Heart left ventricle (tissue), 16 donors: ENCODE measurements at regions not wholly inside any gene's neighbourhood (a gene's known extent, or its start where the extent isn't known, plus 50 kb on each side); places are given as distances from the start of the nearest gene placed in this dataset.

Source experiments
- ATAC-seq, 4 donors: fragments of 200-7000 bp; cut with Tn5 transposase; one replicate each; pipeline ENCODE4 v1.9.1; 2020 to 2022; ENCODE audit warnings: moderate library complexity in 4 of 4, mild to moderate bottlenecking in 3 of 4, moderate number of reproducible peaks in 1 of 4
- DNase-seq, 5 donors: peaks; one replicate each; pipeline ENCODE4 v3.0.0-alpha.2; 2020
- H3K27ac ChIP-seq, 12 donors: fragments of 200-600 bp; sonication (generic) in 4 of 12; one replicate each; pipeline versions ENCODE4 v1.5.0 to v1.8.0; 2016 to 2022; ENCODE audit warnings: mild to moderate bottlenecking in 2 of 12
- H3K27me3 ChIP-seq, 9 donors: fragments of 200-600 bp; sonication (generic) in 2 of 9; one replicate each; pipeline versions ENCODE4 v1.5.1 to v1.8.0; 2016 to 2022; ENCODE audit warnings: mild to moderate bottlenecking in 3 of 9
- H3K36me3 ChIP-seq, 9 donors: fragments of 200-600 bp; sonication (generic) in 2 of 9; one replicate each; pipeline versions ENCODE4 v1.5.0 to v1.8.0; 2018 to 2022; ENCODE audit warnings: mild to moderate bottlenecking in 2 of 9
- H3K4me1 ChIP-seq, 12 donors: fragments of 200-600 bp; sonication (generic) in 4 of 12; one replicate each; pipeline versions ENCODE4 v1.5.0 to v1.8.0; 2016 to 2022; ENCODE audit warnings: mild to moderate bottlenecking in 3 of 12
- H3K4me3 ChIP-seq, 12 donors: fragments of 200-600 bp; sonication (generic) in 4 of 12; one replicate each; pipeline versions ENCODE4 v1.5.0 to v1.8.0; 2017 to 2022; ENCODE audit warnings: mild to moderate bottlenecking in 9 of 12, moderate library complexity in 4 of 12
- H3K9me3 ChIP-seq, 12 donors: fragments of 200-600 bp; sonication (generic) in 4 of 12; one replicate each; pipeline versions ENCODE4 v1.5.0 to v1.8.0; 2016 to 2022; ENCODE audit warnings: mild to moderate bottlenecking in 1 of 12
- POLR2A ChIP-seq, 2 donors: fragments of 450-650 bp; IDR thresholded peaks; one replicate each; pipeline ENCODE4 v1.6.1; 2017; ENCODE audit warnings: antibody characterized with exemption in 2 of 2, mild to moderate bottlenecking in 2 of 2, moderate library complexity in 2 of 2
- WGBS, 4 donors: extraction: QIAGEN DNeasy Blood & Tissue Kit in 2 of 4; methylation state at CpG; one replicate each; pipeline versions ENCODE4 v1.1.5 to v1.1.7; 2013 to 2018; 5-methylcytosine and 5-hydroxymethylcytosine counted together
- intact Hi-C, 10 donors: fragments of 100-400 bp; cut with DNase I; formaldehyde crosslinking; loops; one replicate each; pipeline versions ENCODE4 v1.11.1 to v1.14.2; 2022
- TF ChIP-seq, protein P1 (sequence below), 12 donors: fragments of 200-600 bp; sonication (generic) in 4 of 12; IDR thresholded peaks; one replicate each; pipeline versions ENCODE4 v1.5.0 to v1.8.0; 2018 to 2022; ENCODE audit warnings: antibody characterized with exemption in 12 of 12, mild to moderate bottlenecking in 5 of 12
- donor health status: ischemic (EF 13 %, LVEDD 7.1; RV severe dilation, severe dysfunction).
- donor health status: healthy with polysubstance abuse.
- donor health status: DM: no; HTN: yes; CAD: no.
- donor health status: DM: no; HTN: no; CAD: no.
- donor health status: ischemic (EF 25% LVEDD 6.9; RV normal size, moderate dysfunction).
- donor health status: ischemic (EF 25% LVEDD 5.7; RV mildly dilated, moderate dysfunction).
- donor health status: healthy.
- donor health status: DM: yes; HTN: yes; CAD: no.
- donor health status: ischemic (EF 35%, LVEDD 5.7; RV mildly dilated, moderate dysfunction).
- donor health status: nonischemic (EF 11% LVEDD 7.7; RV severe dilation, severe dysfunction).
- donor health status: DM: yes; HTN: yes; CAD: no.
- donor health status: PGD.
- donor health status: ischemic (EF 29% LVEDD 5.4; RV normal size, mild dysfunction).
- donor health status: nonischemic (EF 23%, LVEDD 6.1; RV moderate dilation, normal function).

DNA sequence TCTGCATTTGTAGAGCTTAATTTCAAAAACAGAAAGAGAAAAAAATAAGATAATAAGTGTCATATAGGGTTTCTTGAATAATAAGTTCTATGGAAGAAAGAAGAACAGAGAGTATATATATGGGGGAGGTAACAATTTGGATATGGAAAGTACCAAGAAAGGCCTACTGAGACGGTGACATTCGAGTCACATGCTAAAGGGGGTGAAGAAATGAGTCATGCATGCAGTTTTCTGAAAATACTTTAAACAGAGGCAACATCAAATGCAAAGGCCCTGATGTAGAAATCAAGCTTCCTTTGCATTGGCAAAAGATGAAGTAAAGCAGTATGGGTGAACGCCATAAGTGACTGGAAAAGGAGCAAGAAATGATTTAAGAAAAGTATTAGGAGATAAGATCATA lies 371.6 kb upstream of the ZNF385D start:
- Histone ChIP-seq H3K4me3 (no peak overlapping the region), H3K27me3 (no peaks in the 10 kb centered on the region), H3K36me3 (no peaks in the 10 kb centered on the region), H3K27ac (no peak overlapping the region), H3K4me1 (no peaks in the 10 kb centered on the region), H3K9me3 (peaks cover 0 to 3% (median 0%) of the 10 kb centered on the region in 12 donors)
- ATAC-seq (no peak), DNase-seq (no peak)
- WGBS, 4 donors: 66 to 73% (median 70%) methylated on average over 3 of the region's 3 CpGs
- no peak for TF ChIP-seq POLR2A (IDR thresholded peaks at IDR 0.05)
- TF ChIP-seq, protein P1, sequence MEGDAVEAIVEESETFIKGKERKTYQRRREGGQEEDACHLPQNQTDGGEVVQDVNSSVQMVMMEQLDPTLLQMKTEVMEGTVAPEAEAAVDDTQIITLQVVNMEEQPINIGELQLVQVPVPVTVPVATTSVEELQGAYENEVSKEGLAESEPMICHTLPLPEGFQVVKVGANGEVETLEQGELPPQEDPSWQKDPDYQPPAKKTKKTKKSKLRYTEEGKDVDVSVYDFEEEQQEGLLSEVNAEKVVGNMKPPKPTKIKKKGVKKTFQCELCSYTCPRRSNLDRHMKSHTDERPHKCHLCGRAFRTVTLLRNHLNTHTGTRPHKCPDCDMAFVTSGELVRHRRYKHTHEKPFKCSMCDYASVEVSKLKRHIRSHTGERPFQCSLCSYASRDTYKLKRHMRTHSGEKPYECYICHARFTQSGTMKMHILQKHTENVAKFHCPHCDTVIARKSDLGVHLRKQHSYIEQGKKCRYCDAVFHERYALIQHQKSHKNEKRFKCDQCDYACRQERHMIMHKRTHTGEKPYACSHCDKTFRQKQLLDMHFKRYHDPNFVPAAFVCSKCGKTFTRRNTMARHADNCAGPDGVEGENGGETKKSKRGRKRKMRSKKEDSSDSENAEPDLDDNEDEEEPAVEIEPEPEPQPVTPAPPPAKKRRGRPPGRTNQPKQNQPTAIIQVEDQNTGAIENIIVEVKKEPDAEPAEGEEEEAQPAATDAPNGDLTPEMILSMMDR (IDR thresholded peaks at IDR 0.05): no peak
- intact Hi-C loops: no loop called here

DNA sequence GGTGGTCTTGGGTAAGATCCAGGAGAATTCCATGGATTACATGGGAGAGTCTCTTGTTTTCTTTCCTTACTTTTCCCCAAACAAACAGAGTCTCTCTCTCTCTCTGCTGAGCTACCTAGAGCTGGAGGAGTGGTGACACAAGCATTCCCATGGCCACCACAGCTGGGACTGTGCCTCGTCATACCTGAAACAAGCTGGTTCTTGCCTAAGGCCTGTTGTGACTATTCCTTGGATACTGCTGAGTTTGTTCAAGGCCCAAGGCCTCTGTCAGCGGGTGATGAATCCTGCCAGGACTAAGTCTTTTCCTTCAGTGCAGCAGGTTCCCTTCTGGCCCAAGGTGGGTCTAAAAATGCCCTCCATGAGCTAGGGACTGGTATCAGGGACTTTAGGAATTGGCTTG lies 378.1 kb upstream of the ZNF385D start:
- TF ChIP-seq, protein P1 (IDR thresholded peaks at IDR 0.05): no peak
- no peak for TF ChIP-seq POLR2A (IDR thresholded peaks at IDR 0.05)
- DNase-seq (no peak), ATAC-seq (no peak)
- Histone ChIP-seq H3K27me3 (no peaks in the 10 kb centered on the region), H3K9me3 (peaks cover 0 to 3% (median 0%) of the 10 kb centered on the region in 12 donors), H3K4me1 (no peaks in the 10 kb centered on the region), H3K27ac (no peak overlapping the region), H3K4me3 (no peak overlapping the region), H3K36me3 (no peaks in the 10 kb centered on the region)
- intact Hi-C loops: no loop called here
- 77 to 88% (median 84%) methylated on average over 2 of the region's 2 CpGs for WGBS, 4 donors

DNA sequence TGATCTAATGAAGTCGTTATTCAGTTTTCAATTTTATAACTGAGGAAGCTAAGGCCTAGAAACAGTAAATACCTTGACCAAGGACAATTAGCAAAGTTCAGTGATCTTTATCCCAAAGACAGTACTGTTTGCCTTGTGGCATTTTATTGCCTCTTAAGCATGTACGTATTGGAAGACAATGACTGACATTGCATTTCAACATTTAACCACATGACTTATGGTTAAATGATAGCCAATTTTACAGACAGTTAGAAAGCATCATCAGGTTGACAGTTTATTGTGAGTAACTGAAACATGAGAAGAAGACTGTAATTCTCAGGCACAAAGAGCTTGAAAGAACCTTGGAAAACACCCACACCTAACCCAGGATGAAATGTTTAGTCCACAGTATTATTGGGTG lies 390.8 kb upstream of the ZNF385D start:
- Histone ChIP-seq H3K4me3 (no peak overlapping the region), H3K27me3 (no peaks in the 10 kb centered on the region), H3K9me3 (no peaks in the 10 kb centered on the region), H3K4me1 (no peaks in the 10 kb centered on the region), H3K27ac (no peak overlapping the region), H3K36me3 (no peaks in the 10 kb centered on the region)
- 79 to 88% (median 81%) methylated on average over 2 of the region's 2 CpGs for WGBS, 4 donors
- no peak for ATAC-seq
- intact Hi-C loops: no loop called here
- TF ChIP-seq, protein P1 (IDR thresholded peaks at IDR 0.05): no peak
- no peak for TF ChIP-seq POLR2A (IDR thresholded peaks at IDR 0.05)
- no peak for DNase-seq

DNA sequence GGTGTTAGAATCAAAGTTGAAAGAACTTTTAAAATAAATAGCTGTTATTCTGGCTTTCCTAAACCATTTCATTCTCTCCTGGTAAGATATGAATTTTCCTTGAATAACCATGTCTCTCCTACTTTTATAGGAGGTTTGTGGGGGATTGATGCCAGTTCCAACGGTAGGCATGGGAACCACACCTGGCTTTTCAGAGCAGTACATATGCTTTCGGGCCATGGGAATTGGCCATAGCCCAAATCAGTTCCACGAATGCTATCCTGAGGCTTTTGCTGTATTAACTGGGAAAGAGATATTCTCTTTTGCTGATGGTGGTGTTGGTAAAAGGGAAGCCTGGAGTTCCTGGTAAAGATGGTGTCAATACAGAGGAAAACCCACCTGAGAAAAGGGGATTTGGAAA lies 396.2 kb upstream of the ZNF385D start:
- no peak for ATAC-seq
- Histone ChIP-seq H3K4me1 (no peaks in the 10 kb centered on the region), H3K9me3 (no peaks in the 10 kb centered on the region), H3K27ac (no peak overlapping the region), H3K27me3 (no peaks in the 10 kb centered on the region), H3K4me3 (no peak overlapping the region), H3K36me3 (no peaks in the 10 kb centered on the region)
- WGBS, 4 donors: 77 to 89% (median 84%) methylated on average over 3 of the region's 3 CpGs
- intact Hi-C loops: no loop called here
- no peak for DNase-seq
- TF ChIP-seq, protein P1 (IDR thresholded peaks at IDR 0.05): no peak
